ENCODE measurements at regions not wholly inside any gene's neighbourhood (a gene's known extent, or its start where the extent isn't known, plus 50 kb on each side); places are given as distances from the start of the nearest gene placed in this dataset.

DNA sequence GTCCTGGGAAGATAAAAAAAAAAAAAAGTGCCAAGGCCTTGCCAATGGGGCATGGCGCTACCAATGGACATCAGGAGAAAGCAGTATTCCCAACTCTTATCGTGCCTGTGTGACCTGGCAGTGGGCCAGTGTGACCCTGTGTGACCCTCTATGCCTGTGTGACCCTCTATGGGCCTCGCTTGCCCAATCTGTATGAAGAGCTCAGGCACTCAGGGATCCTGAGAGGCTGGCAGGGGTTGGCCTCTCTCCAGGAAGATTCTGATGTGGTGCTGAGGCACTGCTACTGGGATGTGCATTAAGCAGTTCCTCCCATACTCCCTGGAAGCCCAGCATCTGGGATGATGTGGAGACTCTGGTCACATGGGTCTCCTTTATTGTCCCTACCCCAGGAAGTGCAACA lies 179.2 kb downstream of the MACROH2A1 start:
- ChIA-PET POLR2A (no interaction called here), CTCF (no interaction called here)
- Histone ChIP-seq H3K9me3 (ENCODE audit: control insufficient read depth, insufficient read depth, low read length) (no peaks in the 10 kb centered on the region), H3K4me3 (ENCODE audit: low read depth, low read length) (no peak overlapping the region), H3K27me3 (ENCODE audit: control insufficient read depth, insufficient read depth, low read length) (no peaks in the 10 kb centered on the region), H3K27ac (ENCODE audit: low read depth, low read length) (no peak overlapping the region)
- TF ChIP-seq, protein P1, sequence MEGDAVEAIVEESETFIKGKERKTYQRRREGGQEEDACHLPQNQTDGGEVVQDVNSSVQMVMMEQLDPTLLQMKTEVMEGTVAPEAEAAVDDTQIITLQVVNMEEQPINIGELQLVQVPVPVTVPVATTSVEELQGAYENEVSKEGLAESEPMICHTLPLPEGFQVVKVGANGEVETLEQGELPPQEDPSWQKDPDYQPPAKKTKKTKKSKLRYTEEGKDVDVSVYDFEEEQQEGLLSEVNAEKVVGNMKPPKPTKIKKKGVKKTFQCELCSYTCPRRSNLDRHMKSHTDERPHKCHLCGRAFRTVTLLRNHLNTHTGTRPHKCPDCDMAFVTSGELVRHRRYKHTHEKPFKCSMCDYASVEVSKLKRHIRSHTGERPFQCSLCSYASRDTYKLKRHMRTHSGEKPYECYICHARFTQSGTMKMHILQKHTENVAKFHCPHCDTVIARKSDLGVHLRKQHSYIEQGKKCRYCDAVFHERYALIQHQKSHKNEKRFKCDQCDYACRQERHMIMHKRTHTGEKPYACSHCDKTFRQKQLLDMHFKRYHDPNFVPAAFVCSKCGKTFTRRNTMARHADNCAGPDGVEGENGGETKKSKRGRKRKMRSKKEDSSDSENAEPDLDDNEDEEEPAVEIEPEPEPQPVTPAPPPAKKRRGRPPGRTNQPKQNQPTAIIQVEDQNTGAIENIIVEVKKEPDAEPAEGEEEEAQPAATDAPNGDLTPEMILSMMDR (IDR thresholded peaks at IDR 0.05; ENCODE audit: low read depth, low read length) = no peak
- DNase-seq (ENCODE audit: low read depth, low spot score) = no peak

DNA sequence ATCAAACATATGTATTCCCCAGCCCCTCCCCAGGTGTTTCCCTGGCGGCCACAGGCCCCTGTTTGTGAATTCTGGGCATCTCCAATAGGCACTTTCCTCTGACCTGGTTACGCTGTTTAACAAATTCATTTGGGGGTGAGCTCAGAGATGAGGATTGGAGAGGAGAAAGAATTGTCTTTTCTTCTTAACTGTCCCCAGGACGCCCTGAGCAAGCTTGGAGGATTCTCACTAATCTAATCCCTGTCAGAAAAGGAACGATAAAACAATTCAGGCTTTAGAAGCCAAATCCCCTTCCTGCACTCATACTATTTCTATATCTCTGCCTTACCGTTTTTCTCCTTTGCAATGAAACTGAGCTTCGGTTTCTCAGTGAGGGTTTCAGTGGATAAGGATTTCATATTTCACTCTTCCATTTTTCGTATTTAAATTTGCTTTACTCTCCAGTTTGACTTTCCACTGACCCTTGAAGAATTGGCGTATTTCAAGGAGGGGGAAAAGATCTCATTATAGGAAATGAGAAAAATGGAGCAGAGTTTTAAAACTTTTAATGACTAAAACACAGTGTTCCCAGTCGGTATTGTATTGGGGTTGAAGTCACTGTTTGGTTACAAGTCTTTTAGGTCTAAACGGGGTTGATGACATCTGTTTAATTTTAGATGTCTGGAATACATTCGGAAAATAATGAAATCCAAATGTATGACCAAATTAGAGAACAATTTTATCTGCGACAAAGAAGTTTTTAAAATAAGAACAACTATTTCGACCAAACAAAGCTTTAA lies 180.1 kb downstream of the MACROH2A1 start:
- H3K27me3 ChIP-seq (ENCODE audit: control insufficient read depth, insufficient read depth, low read length) = no peaks in the 10 kb centered on the region
- no peak for DNase-seq (ENCODE audit: low read depth, low spot score)
- ChIA-PET POLR2A (no interaction called here), CTCF (no interaction called here)
- H3K27ac ChIP-seq (ENCODE audit: low read depth, low read length) = no peak overlapping the region
- TF ChIP-seq, protein P1 (IDR thresholded peaks at IDR 0.05; ENCODE audit: low read depth, low read length) = no peak
- H3K9me3 ChIP-seq (ENCODE audit: control insufficient read depth, insufficient read depth, low read length) = no peaks in the 10 kb centered on the region
- no peak overlapping the region for H3K4me3 ChIP-seq (ENCODE audit: low read depth, low read length)

DNA sequence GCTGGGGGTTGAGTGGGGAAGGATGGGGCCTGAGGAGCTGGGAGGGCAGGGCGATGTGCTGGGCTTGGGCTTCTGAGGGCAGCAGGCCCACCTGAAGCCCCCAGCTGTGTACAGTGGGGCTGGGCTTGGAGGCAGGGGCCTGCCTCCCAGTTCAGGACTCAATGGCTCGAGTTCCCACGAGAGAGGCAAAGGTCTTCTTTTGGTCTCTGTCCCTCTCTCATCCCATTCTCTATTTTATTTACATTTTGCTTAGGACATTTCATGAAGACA lies 180.6 kb downstream of the MACROH2A1 start:
- Histone ChIP-seq H3K9me3 (ENCODE audit: control insufficient read depth, insufficient read depth, low read length) (no peaks in the 10 kb centered on the region), H3K27me3 (ENCODE audit: control insufficient read depth, insufficient read depth, low read length) (no peaks in the 10 kb centered on the region), H3K27ac (ENCODE audit: low read depth, low read length) (no peak overlapping the region), H3K4me3 (ENCODE audit: low read depth, low read length) (no peak overlapping the region)
- DNase-seq (ENCODE audit: low read depth, low spot score) = no peak
- TF ChIP-seq, protein P1 (IDR thresholded peaks at IDR 0.05; ENCODE audit: low read depth, low read length) = no peak
- ChIA-PET POLR2A (no interaction called here), CTCF (no interaction called here)

DNA sequence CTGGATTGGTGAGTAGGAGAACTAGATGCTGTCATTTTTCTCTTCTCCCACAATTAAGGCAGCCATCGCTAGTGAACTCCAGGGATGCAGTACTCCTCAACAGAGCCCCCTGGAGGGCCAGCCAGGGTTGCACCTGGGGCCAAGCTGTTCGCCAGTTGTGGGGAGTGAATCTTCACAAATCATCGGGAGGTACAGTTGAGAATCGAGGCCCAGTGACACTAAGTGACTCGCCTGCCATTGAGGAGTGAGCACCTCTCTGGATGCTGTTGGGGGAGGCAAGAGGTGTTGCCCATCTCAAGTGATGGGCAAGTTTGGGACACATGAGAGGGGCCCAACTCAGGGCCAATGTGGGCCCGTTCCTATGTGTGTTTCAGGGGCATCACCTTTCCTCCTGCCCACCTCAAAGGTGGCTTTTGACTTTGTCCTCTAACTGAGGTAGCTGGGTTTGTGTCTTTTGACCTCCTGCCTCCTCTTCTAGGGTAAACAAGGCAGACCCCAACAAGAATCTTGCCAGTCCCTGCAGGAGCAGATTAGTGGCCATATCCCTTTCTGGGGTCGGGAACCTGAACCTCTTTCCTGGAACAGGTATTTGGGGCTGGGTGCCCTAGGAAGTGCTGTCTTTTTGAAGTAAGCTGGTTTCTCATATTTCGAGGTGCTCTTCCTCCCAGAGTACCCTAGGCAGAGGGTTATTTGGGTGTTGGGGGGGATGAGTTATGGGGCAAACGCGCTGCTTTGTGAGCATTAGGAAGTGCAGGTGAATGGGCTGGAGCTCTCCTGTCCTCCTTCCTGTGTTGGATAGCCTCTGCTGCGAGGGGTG lies 181.2 kb downstream of the MACROH2A1 start:
- ChIA-PET POLR2A (no interaction called here), CTCF (no interaction called here)
- Histone ChIP-seq H3K9me3 (ENCODE audit: control insufficient read depth, insufficient read depth, low read length) (no peaks in the 10 kb centered on the region), H3K4me3 (ENCODE audit: low read depth, low read length) (no peak overlapping the region), H3K27me3 (ENCODE audit: control insufficient read depth, insufficient read depth, low read length) (no peaks in the 10 kb centered on the region), H3K27ac (ENCODE audit: low read depth, low read length) (no peak overlapping the region)
- DNase-seq (ENCODE audit: low read depth, low spot score) = no peak
- TF ChIP-seq, protein P1 (IDR thresholded peaks at IDR 0.05; ENCODE audit: low read depth, low read length) = peak; percentile 15; the same call in 1 of the 2 replicates
